Stimulated activated naive CD8-positive, alpha-beta T cell treated with anti-CD3 and anti-CD28 coated beads, Interleukin-15, Interleukin-2, amounts not matched to agents 100 U/mL and 50 U/mL, for 24 hours (primary cell): ENCODE measurements at regions not wholly inside any gene's neighbourhood (a gene's known extent, or its start where the extent isn't known, plus 50 kb on each side); places are given as distances from the start of the nearest gene placed in this dataset.

ENCODE experiments used
- ATAC-seq: fragments of 150-1000 bp; cut with Tn5 transposase; one replicate; pipeline ENCODE4 v1.10.0; 2021
- DNase-seq: peaks from one replicate; pipeline ENCODE4 v3.0.0; 2021

GRCh38 chr1:229184066-229184465, 86.8 kb upstream of the RAB4A start:
- ATAC-seq (no peak), DNase-seq (no peak)

- ATAC-seq, result no peak
- DNase-seq, result no peak
These were observed 84.9 kb upstream of the RAB4A start for GRCh38 chr1:229185963-229186362.

GRCh38 chr1:229186373-229187056, 84.4 kb upstream of the RAB4A start:
- DNase-seq (no peak), ATAC-seq (peak; percentile 74)

DNA sequence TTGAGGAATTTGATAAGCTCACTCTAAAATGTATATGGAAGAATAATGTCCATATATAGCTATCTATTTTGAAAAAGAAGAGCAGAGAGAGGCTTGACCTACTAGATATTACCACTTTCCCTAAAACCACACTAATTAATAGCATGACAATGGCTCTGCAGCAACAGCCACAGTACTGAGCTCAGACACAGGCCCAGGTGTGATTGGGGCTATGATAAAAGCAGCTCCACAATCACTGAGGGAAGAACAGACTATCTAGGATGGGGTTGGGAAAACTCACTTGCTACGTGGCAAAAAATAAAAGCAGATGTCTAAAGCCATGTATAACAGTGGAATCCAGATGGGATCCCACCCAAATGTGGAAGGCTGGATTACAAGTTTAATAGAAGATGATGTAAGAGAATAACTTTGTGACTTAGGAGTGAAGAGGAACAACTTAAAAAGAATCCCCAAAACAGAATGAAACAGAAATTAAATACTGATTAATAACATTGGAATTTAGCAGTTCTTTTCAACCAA, 80.8 kb upstream of the RAB4A start:
- no peak for DNase-seq

DNA sequence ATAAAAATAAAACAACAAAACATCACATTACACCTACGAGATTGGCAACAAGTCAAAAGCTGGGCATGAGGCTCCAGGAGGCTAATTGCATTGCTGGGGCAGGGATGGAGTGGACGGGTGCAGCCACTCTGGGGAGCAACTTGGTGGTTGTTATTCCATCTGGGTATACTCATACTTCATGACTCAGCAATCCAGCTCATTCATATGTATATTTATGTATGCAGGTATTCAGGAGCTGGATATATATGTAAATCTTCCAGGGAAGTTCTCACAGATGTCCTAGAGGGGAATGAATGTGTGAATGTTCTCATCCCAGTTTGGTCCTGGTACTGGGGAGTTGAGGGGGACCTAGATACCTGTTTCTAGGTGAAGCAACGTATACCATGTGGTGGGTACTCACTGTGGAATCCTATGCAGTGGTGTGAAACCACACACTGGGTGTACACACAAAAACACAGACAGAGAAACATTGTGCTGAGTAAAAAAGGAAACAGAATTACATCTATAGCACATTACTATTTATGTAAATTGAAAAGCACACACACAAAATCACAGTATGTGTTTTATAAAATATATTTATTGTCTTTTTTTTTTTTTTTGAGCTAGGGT, 79.7 kb upstream of the RAB4A start:
- no peak for ATAC-seq

More for the DNA sequence above, 80.8 kb upstream of the RAB4A start:
- ATAC-seq, result no peak

GRCh38 chr1:229192031-229192430, 78.9 kb upstream of the RAB4A start:
- no peak for DNase-seq
- ATAC-seq, result peak; percentile 68

More for the DNA sequence above, 79.7 kb upstream of the RAB4A start:
- DNase-seq, result no peak

DNA sequence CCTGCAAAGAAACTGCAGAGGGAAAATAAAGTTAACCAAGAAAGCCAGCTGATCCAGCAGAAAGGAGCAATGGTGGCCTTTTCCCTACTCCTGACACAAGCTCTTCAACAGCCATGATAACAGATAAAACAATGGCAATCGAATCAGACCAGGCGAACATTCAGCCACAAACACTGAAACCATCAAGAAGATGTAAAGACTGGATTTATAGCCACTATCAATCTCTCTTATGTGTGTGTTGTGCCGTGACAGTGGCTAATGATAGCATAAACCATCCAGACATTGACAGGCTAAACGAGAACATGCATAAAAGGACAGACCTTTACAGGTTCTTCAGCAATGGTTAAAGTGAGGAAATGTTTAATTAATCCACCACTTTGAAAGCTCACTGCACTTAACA, 78.1 kb upstream of the RAB4A start:
- ATAC-seq, result no peak
- DNase-seq, result no peak

- no peak for DNase-seq
These were observed 76.8 kb upstream of the RAB4A start for GRCh38 chr1:229194096-229194495.

GRCh38 chr1:229195246-229195645, 75.7 kb upstream of the RAB4A start:
- no peak for DNase-seq

More at GRCh38 chr1:229194096-229194495, 76.8 kb upstream of the RAB4A start:
- no peak for ATAC-seq

DNA sequence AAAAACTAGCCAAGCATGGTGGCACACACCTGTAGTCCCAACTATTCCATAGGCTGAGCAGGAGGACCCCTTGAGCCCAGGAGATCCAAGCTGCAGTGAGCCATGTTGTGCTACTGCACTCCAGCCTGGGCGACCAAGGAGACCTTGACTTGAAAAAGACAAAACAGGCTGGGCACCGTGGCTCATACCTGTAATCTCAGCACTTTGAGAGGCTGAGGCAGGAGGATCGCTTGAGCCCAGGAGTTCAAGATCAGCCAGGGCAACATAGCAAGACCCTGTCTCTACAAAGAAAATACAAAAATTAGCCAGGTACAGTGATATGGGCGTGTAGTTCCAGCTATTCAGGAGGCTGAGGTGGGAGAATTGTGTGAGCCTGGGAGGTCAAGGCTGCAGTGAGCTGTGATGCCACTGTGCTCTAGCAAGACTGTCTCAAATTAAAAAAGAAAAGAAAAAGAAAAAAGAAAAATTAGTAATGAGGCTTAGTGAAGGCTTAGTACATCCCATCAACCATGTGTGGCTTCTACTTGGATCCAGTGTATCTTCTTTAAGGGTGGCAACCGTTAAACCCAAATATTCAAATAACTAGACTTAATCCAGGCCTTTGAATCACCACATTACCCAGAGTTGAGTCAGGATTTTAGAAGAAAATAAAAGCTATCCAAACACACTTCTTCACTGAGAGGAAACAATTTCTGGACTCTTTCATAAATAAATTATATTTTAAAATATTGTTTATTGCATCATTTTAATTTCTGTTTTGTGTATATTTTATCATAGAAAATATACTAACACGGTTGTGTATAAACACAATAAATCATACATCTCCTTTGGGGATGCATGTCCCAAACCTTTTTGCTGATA, 74.3 kb upstream of the RAB4A start:
- DNase-seq (no peak), ATAC-seq (no peak)

More at GRCh38 chr1:229195246-229195645, 75.7 kb upstream of the RAB4A start:
- no peak for ATAC-seq

GRCh38 chr1:229197265-229197585, 73.7 kb upstream of the RAB4A start:
- DNase-seq, result no peak
- ATAC-seq, result no peak

GRCh38 chr1:229199261-229200243, 71.4 kb upstream of the RAB4A start:
- no peak for DNase-seq
- ATAC-seq, result no peak

DNA sequence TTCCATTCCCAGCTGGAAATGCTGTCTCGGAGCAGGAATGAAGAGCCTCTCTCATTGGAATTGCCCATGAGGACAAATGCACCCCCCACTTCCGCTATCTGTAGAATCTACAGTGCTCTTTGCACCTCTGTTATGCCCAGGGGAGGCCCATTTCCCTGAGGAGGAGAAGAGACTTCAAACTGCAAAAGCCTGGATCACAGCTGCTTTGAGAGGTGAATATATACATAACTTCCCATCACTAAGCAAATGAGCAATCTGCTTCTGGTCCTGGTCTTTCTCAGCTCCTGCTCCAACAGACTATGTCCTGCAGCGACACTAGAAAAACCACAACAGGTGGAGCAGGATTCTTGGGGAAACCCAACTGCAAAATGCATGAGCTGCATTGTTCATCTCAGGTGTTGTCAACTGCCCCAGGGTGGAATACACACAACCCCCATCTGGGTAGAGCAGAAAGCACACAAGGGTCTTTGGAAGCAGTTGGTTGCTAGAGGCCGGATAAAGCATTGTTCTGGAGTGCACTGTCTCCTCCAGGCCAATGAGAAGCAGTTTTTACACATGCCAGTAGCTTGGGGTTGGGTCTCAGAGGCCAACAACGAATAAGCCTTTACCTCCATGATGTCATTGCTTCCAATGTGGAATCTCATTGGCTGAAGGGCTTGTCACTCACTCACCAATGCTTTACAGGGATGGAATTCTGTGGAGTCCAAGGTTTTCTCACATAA, 67.7 kb upstream of the RAB4A start:
- no peak for DNase-seq
- ATAC-seq, result no peak

DNA sequence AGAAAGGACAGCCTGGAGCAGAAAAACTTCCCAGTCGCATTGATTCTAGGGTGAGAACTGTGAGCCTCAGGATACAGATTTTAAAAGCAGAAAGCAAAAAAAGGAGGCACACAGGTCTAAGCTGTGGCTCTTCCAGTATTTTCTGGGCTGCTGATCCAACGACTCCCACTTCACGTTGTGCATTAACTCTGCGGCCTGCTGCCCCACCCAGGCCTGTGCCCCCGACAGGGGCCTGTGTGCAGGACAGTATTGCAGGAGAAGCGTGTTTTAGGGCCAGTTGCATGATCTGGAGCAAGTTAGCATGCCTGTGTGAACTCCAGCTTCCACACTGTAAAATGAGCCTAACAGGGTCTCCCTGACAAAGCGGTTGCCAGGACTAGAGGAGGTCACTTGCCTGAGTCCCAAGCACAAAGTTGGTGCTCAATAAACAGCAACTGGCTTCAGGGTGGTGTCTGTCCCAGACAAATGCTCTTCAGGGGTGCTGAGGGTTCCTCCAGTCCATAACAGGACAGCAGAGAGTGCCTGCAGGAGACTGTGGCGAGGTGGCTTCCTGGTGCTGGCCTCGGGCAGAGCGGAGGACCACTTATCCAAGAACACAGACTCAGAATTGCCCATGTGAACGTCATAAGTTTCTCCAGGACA, 66.8 kb upstream of the RAB4A start:
- no peak for DNase-seq
- ATAC-seq, result no peak

DNA sequence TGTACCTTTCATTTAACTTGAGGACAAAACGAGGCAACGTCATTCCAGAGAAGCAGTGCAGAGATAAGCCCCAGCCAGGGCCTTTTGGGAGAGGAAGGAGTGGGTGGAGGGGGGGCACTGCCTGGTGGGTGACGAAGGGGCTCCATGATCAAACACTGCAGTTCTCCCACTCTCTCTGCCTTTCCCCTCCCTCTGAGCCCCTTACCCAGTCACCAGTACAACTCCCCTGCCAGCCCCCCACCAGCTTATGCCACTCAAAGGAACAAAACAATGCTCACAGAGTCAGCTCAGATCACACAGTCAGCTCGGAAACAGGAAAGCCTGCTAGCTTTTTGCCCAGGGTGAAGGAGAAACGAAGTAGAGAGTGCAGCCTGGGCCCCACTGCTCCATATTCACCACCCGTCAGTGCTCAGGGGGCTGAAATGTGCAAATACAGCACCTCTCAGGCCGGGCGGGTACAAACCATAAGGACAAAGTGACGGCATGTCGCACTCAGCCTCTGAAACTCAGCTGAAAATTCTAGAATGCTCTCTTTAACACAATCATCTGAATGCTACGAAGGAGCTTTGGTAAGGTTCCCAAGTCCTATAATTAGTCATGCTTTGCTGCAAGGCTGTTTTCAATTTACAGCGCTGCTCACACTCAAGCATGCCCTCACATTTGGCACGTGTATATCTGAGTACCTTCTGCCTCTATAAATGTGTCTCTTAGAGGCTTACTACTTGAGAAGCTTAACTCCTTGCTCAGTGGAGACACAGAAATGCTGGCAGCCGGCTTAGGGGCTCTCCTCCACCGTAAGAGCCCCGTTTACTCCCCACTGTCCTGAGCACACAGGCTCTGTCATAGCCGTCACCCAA, 65.8 kb upstream of the RAB4A start:
- no peak for ATAC-seq
- DNase-seq, result peak; percentile 21

- DNase-seq (no peak), ATAC-seq (no peak)
These were observed 65.1 kb upstream of the RAB4A start for GRCh38 chr1:229205854-229206253.

- no peak for DNase-seq
- no peak for ATAC-seq
These were observed 63.0 kb upstream of the RAB4A start for GRCh38 chr1:229207916-229208315.

- ATAC-seq (no peak), DNase-seq (no peak)
These were observed 62.4 kb upstream of the RAB4A start for GRCh38 chr1:229208481-229208880.

- DNase-seq (no peak), ATAC-seq (peak; percentile 88)
These were observed 61.5 kb upstream of the RAB4A start for GRCh38 chr1:229209386-229209785.

- DNase-seq, result no peak
- no peak for ATAC-seq
These were observed 61.1 kb upstream of the RAB4A start for GRCh38 chr1:229209816-229210215.
